LNCAP (cell line): ENCODE measurements at regions not wholly inside any gene's neighbourhood (a gene's known extent, or its start where the extent isn't known, plus 50 kb on each side); places are given as distances from the start of the nearest gene placed in this dataset.

Experiments
- CTCF ChIP-seq: fragments of 450-650 bp; IDR thresholded peaks from 2 replicates; pipeline ENCODE4 v1.5.1; 2017; ENCODE audit warnings: mild to moderate bottlenecking

GRCh38 chr5:105506692-105507277 lies 1944.2 kb upstream of the NUDT12 start:
- TF ChIP-seq CTCF: peak; percentile 62

GRCh38 chr5:105503950-105504349 lies 1941.4 kb upstream of the NUDT12 start:
- no peak for TF ChIP-seq CTCF

- TF ChIP-seq CTCF: no peak
These were observed 1938.7 kb upstream of the NUDT12 start for GRCh38 chr5:105501315-105501714.

DNA sequence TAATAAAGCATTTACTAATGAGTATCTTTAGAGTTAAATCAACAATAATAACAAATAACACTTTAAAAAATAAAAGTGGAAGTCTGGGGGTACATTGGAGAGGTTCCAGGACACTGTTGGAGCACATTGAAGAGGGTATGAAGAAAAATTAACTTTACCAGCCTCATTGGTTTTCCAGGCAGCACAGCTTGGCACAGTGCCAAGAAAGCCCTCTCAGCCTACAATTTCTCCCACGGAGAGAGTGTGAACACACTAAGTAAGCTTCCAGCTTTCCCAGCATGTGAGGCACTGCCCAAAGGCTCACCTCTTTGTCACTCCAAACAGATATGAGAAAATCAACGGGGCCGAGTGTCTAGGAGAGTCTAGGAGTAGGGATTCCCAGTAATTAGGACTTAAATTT lies 1912.8 kb upstream of the NUDT12 start:
- no peak for TF ChIP-seq CTCF

GRCh38 chr5:105462377-105462776 lies 1899.8 kb upstream of the NUDT12 start:
- no peak for TF ChIP-seq CTCF

- no peak for TF ChIP-seq CTCF
These were observed 1898.1 kb upstream of the NUDT12 start for GRCh38 chr5:105460721-105461120.

GRCh38 chr5:105453216-105453807 lies 1890.7 kb upstream of the NUDT12 start:
- TF ChIP-seq CTCF: no peak

DNA sequence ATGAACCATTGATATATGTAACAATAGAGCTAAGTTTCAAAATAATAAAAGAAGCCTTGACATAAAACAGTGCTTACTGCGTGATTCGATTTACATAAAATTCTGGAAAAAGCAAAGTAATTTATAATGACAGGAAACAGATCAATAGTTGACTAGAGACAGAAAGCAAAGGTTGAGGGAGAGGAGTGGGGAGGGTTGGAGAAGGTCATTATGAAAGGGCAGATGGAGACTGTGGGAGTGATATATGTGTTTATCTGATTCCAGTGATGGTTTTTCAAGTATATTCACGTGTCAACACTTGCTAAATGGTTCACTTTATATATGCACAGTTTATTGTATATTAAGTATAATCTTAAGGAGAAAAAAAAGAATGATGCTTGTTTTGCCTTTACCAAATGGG lies 1885.7 kb upstream of the NUDT12 start:
- no peak for TF ChIP-seq CTCF
